Transverse colon (tissue), 4 donors: ENCODE measurements at regions not wholly inside any gene's neighbourhood (a gene's known extent, or its start where the extent isn't known, plus 50 kb on each side); places are given as distances from the start of the nearest gene placed in this dataset.

Experiments
- CTCF ChIP-seq, 5 experiments: fragments of 200-600 bp in 3 of 5; fragments of 450-650 bp in 2 of 5; sonication (generic) in 3 of 5; IDR thresholded peaks; 1 replicate in 2 of 5; 2 replicates in 3 of 5; pipeline ENCODE4 v1.5.1; 2016 to 2017; ENCODE audit warnings: antibody characterized with exemption in 5 of 5, inconsistent platforms in 3 of 5, mild to moderate bottlenecking in 2 of 5, moderate library complexity in 1 of 5
- POLR2A ChIP-seq: fragments of 450-650 bp; IDR thresholded peaks from one replicate; pipeline ENCODE4 v1.6.1; 2016; ENCODE audit warnings: antibody characterized with exemption, mild to moderate bottlenecking, moderate library complexity
- POLR2AphosphoS5 ChIP-seq, 3 donors: sonication (generic); formaldehyde crosslinking; IDR thresholded peaks; one replicate each; pipeline ENCODE4 v1.6.1; 2016; ENCODE audit warnings: antibody characterized with exemption in 3 of 3

GRCh38 chr15:62752657-62753517, 289.7 kb upstream of the TPM1 start:
- no peak for TF ChIP-seq CTCF (IDR thresholded peaks at IDR 0.05)
- no peak for TF ChIP-seq POLR2A
- TF ChIP-seq POLR2AphosphoS5 (IDR thresholded peaks at IDR 0.05), result no peak
